ENCODE measurements at regions not wholly inside any gene's neighbourhood (a gene's known extent, or its start where the extent isn't known, plus 50 kb on each side); places are given as distances from the start of the nearest gene placed in this dataset.
"Not testable (repeated sequence)": the region's sequence is repeated elsewhere in the genome, so short reads cannot be mapped to it uniquely, and the experiment has no call there.

GRCh38 chr4:137468836-137469235, 63.5 kb downstream of the PCDH18 start:
- no peak for DNase-seq

- no peak for DNase-seq
Observed at GRCh38 chr4:137467537-137467936, 64.8 kb downstream of the PCDH18 start.

GRCh38 chr4:137463377-137464003, 68.8 kb downstream of the PCDH18 start:
- no peak for DNase-seq

GRCh38 chr4:137455647-137456321, 76.5 kb downstream of the PCDH18 start:
- no peak for DNase-seq

- DNase-seq = no peak
Observed at GRCh38 chr4:137454767-137455166, 77.5 kb downstream of the PCDH18 start.

GRCh38 chr4:137452799-137453198, 79.5 kb downstream of the PCDH18 start:
- DNase-seq = no peak

- no peak for DNase-seq
Observed at GRCh38 chr4:137451172-137451825, 81.0 kb downstream of the PCDH18 start.

- no peak for DNase-seq
Observed at GRCh38 chr4:137448402-137448801, 83.9 kb downstream of the PCDH18 start.

GRCh38 chr4:137446071-137446470, 86.2 kb downstream of the PCDH18 start:
- no peak for DNase-seq

GRCh38 chr4:137443031-137443800, 89.1 kb downstream of the PCDH18 start:
- DNase-seq = no peak

- no peak for DNase-seq
Observed at GRCh38 chr4:137432446-137433311, 99.6 kb downstream of the PCDH18 start.

- DNase-seq = no peak
Observed at GRCh38 chr4:137430171-137430570, 102.1 kb downstream of the PCDH18 start.

- DNase-seq = no peak
Observed at GRCh38 chr4:137427411-137427810, 104.9 kb downstream of the PCDH18 start.

GRCh38 chr4:137425281-137425680, 107.0 kb downstream of the PCDH18 start:
- no peak for DNase-seq

GRCh38 chr4:137422666-137423065, 109.6 kb downstream of the PCDH18 start:
- no peak for DNase-seq

GRCh38 chr4:137421796-137422195, 110.5 kb downstream of the PCDH18 start:
- no peak for DNase-seq

- DNase-seq = no peak
Observed at GRCh38 chr4:137420901-137421396, 111.3 kb downstream of the PCDH18 start.

GRCh38 chr4:137417676-137418075, 114.6 kb downstream of the PCDH18 start:
- DNase-seq = no peak

GRCh38 chr4:137414802-137415201, 117.5 kb downstream of the PCDH18 start:
- DNase-seq = no peak

- peak; percentile 28 for DNase-seq
Observed at GRCh38 chr4:137408527-137409177, 123.6 kb downstream of the PCDH18 start.

- not testable (repeated sequence) for DNase-seq
Observed at GRCh38 chr4:137405833-137406232, 126.5 kb downstream of the PCDH18 start.

GRCh38 chr4:137394018-137394417, 138.3 kb downstream of the PCDH18 start:
- DNase-seq = peak; percentile 8

Measured in NCI-H146 (cell line).